H9 (cell line): ENCODE measurements at regions not wholly inside any gene's neighbourhood (a gene's known extent, or its start where the extent isn't known, plus 50 kb on each side); places are given as distances from the start of the nearest gene placed in this dataset.

Experiments used
- DNase-seq: peaks from one replicate; pipeline ENCODE4 v3.0.0-alpha.2; 2017
- H2AFZ ChIP-seq: one replicate; pipeline ENCODE4 v1.6.1; 2013; ENCODE audit warnings: mild to moderate bottlenecking, low read length, control low read depth, moderate library complexity
- H2AK5ac ChIP-seq: 2 replicates; pipeline ENCODE4 v1.6.1; 2013; ENCODE audit warnings: low read length, control low read depth, mixed read lengths; ENCODE audit not compliant: insufficient read length
- H2BK120ac ChIP-seq: one replicate; pipeline ENCODE4 v1.6.1; 2013; ENCODE audit warnings: low read depth, mild to moderate bottlenecking, low read length, control low read depth, inconsistent platforms; ENCODE audit not compliant: poor library complexity, severe bottlenecking
- H2BK12ac ChIP-seq: 2 replicates; pipeline ENCODE4 v1.6.1; 2013; ENCODE audit warnings: low read length, control low read depth, mixed read lengths, low read depth; ENCODE audit not compliant: insufficient read length
- H2BK15ac ChIP-seq: 2 replicates; pipeline ENCODE4 v1.6.1; 2013; ENCODE audit warnings: low read depth, low read length, control low read depth
- H2BK20ac ChIP-seq: one replicate; pipeline ENCODE4 v1.6.1; 2013; ENCODE audit warnings: low read depth, mild to moderate bottlenecking, low read length, control low read depth, inconsistent platforms; ENCODE audit not compliant: poor library complexity, severe bottlenecking
- H2BK5ac ChIP-seq: 2 replicates; pipeline ENCODE4 v1.6.1; 2013; ENCODE audit warnings: low read length, control low read depth, mixed read lengths; ENCODE audit not compliant: insufficient read length
- H3K14ac ChIP-seq: 2 replicates; pipeline ENCODE4 v1.6.1; 2013; ENCODE audit warnings: low read length, control low read depth; ENCODE audit not compliant: insufficient read depth
- H3K18ac ChIP-seq: 2 replicates; pipeline ENCODE4 v1.6.1; 2013; ENCODE audit warnings: low read depth, mild to moderate bottlenecking, mixed read lengths, low read length, control low read depth; ENCODE audit not compliant: insufficient read length
- H3K23ac ChIP-seq: 2 replicates; pipeline ENCODE4 v1.6.1; 2013; ENCODE audit warnings: low read length, control low read depth, mixed read lengths, low read depth; ENCODE audit not compliant: insufficient read length
- H3K23me2 ChIP-seq: 2 replicates; pipeline ENCODE4 v1.6.1; 2013; ENCODE audit warnings: low read depth, mild to moderate bottlenecking, mixed read lengths, low read length, control low read depth; ENCODE audit not compliant: insufficient read length, poor library complexity, severe bottlenecking
- H3K27ac ChIP-seq: 2 replicates; pipeline ENCODE4 v1.5.1; 2013; ENCODE audit warnings: low read length, control low read depth, mixed read lengths, low read depth; ENCODE audit not compliant: insufficient read length
- H3K27me3 ChIP-seq: 2 replicates; pipeline ENCODE4 v1.6.1; 2013; ENCODE audit warnings: low read length, control low read depth, inconsistent platforms; ENCODE audit not compliant: insufficient read depth
- H3K4ac ChIP-seq: 2 replicates; pipeline ENCODE4 v1.6.1; 2013; ENCODE audit warnings: low read depth, mild to moderate bottlenecking, control low read depth, inconsistent platforms, low read length, moderate library complexity
- H3K4me1 ChIP-seq: 2 replicates; pipeline ENCODE4 v1.6.1; 2013; ENCODE audit warnings: low read length, control low read depth, inconsistent platforms; ENCODE audit not compliant: insufficient read depth
- H3K4me2 ChIP-seq: 2 replicates; pipeline ENCODE4 v1.6.1; 2013; ENCODE audit warnings: low read length, control low read depth, mixed read lengths; ENCODE audit not compliant: insufficient read length, insufficient read depth
- H3K56ac ChIP-seq: 2 replicates; pipeline ENCODE4 v1.6.1; 2013; ENCODE audit warnings: low read depth, mild to moderate bottlenecking, mixed read lengths, low read length, control low read depth; ENCODE audit not compliant: insufficient read length
- H3K79me1 ChIP-seq: 2 replicates; pipeline ENCODE4 v1.6.1; 2013; ENCODE audit warnings: low read depth, mild to moderate bottlenecking, moderate library complexity, low read length, control low read depth, inconsistent platforms; ENCODE audit not compliant: insufficient read depth, poor library complexity, severe bottlenecking
- H3K79me2 ChIP-seq: 2 replicates; pipeline ENCODE4 v1.6.1; 2013; ENCODE audit warnings: low read length, control low read depth, inconsistent platforms; ENCODE audit not compliant: insufficient read depth
- H3K9ac ChIP-seq: 2 replicates; pipeline ENCODE4 v1.6.1; 2013; ENCODE audit warnings: low read length, control low read depth, mixed read lengths; ENCODE audit not compliant: insufficient read length; ENCODE audit errors: extremely low read depth
- H3K9me3 ChIP-seq: one replicate; pipeline ENCODE4 v1.6.1; 2013; ENCODE audit warnings: low read depth, low read length, inconsistent platforms; ENCODE audit not compliant: control insufficient read depth
- H3T11ph ChIP-seq: one replicate; pipeline ENCODE4 v1.6.1; 2013; ENCODE audit warnings: mild to moderate bottlenecking, low read length, control low read depth, inconsistent platforms
- H4K20me1 ChIP-seq: one replicate; pipeline ENCODE4 v1.6.1; 2013; ENCODE audit not compliant: control insufficient read depth, insufficient read length, insufficient read depth
- H4K5ac ChIP-seq: 2 replicates; pipeline ENCODE4 v1.6.1; 2013; ENCODE audit warnings: low read depth, mild to moderate bottlenecking, mixed read lengths, low read length, control low read depth; ENCODE audit not compliant: insufficient read length
- H4K8ac ChIP-seq: replicated peaks from 2 replicates; pipeline ENCODE4 v1.6.1; 2013; ENCODE audit warnings: low read length, control low read depth, mixed read lengths, low read depth; ENCODE audit not compliant: insufficient read length
- H4K91ac ChIP-seq: 2 replicates; pipeline ENCODE4 v1.6.1; 2013; ENCODE audit warnings: low read depth, mild to moderate bottlenecking, moderate library complexity, mixed read lengths, low read length, control low read depth; ENCODE audit not compliant: insufficient read length
- H3K27ac Mint-ChIP-seq, 3 experiments: 2 replicates in 2 of 3; 3 replicates in 1 of 3; pipeline ENCODE4 v1.8.0; 2020 to 2021; ENCODE audit warnings: mixed read lengths in 3 of 3, mild to moderate bottlenecking in 1 of 3, moderate library complexity in 1 of 3
- H3K27me3 Mint-ChIP-seq: 2 replicates; pipeline ENCODE4 v1.8.0; 2021; ENCODE audit warnings: low read depth, mild to moderate bottlenecking, moderate library complexity, mixed read lengths
- H3K36me3 Mint-ChIP-seq, 3 experiments: 2 replicates in 2 of 3; 3 replicates in 1 of 3; pipeline ENCODE4 v1.8.0; 2020 to 2021; ENCODE audit warnings: low read depth in 3 of 3, mixed read lengths in 3 of 3; ENCODE audit not compliant: insufficient read depth in 1 of 3
- H3K4me1 Mint-ChIP-seq, 2 experiments: 2 replicates each; pipeline ENCODE4 v1.8.0; 2020; ENCODE audit warnings: mixed read lengths in 2 of 2
- H3K4me3 Mint-ChIP-seq, 2 experiments: 2 replicates in 1 of 2; 3 replicates in 1 of 2; pipeline ENCODE4 v1.8.0; 2020 to 2021; ENCODE audit warnings: mild to moderate bottlenecking in 2 of 2, mixed read lengths in 2 of 2, moderate library complexity in 1 of 2
- H3K9me3 Mint-ChIP-seq, 2 experiments: 2 replicates in 1 of 2; 3 replicates in 1 of 2; pipeline ENCODE4 v1.8.0; 2020; ENCODE audit warnings: mild to moderate bottlenecking in 2 of 2, mixed read lengths in 2 of 2, moderate library complexity in 1 of 2
- TF ChIP-seq, protein P1 (sequence below): fragments of 200-600 bp; sonication (generic); conservative IDR thresholded peaks from 3 replicates; pipeline ENCODE4 v1.8.0; 2021; ENCODE audit warnings: antibody characterized with exemption, mild to moderate bottlenecking

GRCh38 chr5:97670447-97670846, 487.4 kb upstream of the RIOK2 start:
- Histone ChIP-seq H3K4ac (no peak overlapping the region), H3K14ac (no peak overlapping the region), H3T11ph (no peak overlapping the region), H2BK5ac (no peak overlapping the region), H3K56ac (no peak overlapping the region), H3K4me2 (no peak overlapping the region), H3K18ac (no peak overlapping the region), H3K79me2 (no peaks in the 10 kb centered on the region), H3K79me1 (no peaks in the 10 kb centered on the region), H3K23ac (no peak overlapping the region), H2AFZ (no peak overlapping the region), H2BK12ac (no peak overlapping the region), H4K5ac (no peak overlapping the region), H3K27ac (no peak overlapping the region), H3K4me1 (no peaks in the 10 kb centered on the region), H4K91ac (no peak overlapping the region), H2AK5ac (no peak overlapping the region), H2BK120ac (no peak overlapping the region), H4K20me1 (no peaks in the 10 kb centered on the region), H3K9ac (no peak overlapping the region), H3K27me3 (no peaks in the 10 kb centered on the region), H2BK15ac (no peak overlapping the region), H3K9me3 (no peaks in the 10 kb centered on the region), H4K8ac (no peak overlapping the region), H2BK20ac (no peak overlapping the region), H3K23me2 (no peaks in the 10 kb centered on the region)
- Mint-ChIP-seq H3K4me3 (no peak overlapping the region), H3K9me3 (peaks cover 0 to 3% of the 10 kb centered on the region in 2 experiments; a peak in 1 of 5 replicates), H3K27me3 (no peaks in the 10 kb centered on the region), H3K36me3 (no peaks in the 10 kb centered on the region), H3K4me1 (no peaks in the 10 kb centered on the region), H3K27ac (no peak overlapping the region)
- TF ChIP-seq, protein P1, sequence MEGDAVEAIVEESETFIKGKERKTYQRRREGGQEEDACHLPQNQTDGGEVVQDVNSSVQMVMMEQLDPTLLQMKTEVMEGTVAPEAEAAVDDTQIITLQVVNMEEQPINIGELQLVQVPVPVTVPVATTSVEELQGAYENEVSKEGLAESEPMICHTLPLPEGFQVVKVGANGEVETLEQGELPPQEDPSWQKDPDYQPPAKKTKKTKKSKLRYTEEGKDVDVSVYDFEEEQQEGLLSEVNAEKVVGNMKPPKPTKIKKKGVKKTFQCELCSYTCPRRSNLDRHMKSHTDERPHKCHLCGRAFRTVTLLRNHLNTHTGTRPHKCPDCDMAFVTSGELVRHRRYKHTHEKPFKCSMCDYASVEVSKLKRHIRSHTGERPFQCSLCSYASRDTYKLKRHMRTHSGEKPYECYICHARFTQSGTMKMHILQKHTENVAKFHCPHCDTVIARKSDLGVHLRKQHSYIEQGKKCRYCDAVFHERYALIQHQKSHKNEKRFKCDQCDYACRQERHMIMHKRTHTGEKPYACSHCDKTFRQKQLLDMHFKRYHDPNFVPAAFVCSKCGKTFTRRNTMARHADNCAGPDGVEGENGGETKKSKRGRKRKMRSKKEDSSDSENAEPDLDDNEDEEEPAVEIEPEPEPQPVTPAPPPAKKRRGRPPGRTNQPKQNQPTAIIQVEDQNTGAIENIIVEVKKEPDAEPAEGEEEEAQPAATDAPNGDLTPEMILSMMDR, result no peak
- no peak for DNase-seq
